ENCODE measurements at regions not wholly inside any gene's neighbourhood (a gene's known extent, or its start where the extent isn't known, plus 50 kb on each side); places are given as distances from the start of the nearest gene placed in this dataset.

GRCh38 chr5:89034588-89034987 lies 151.6 kb upstream of the MEF2C start:
- TF ChIP-seq TAF1 (IDR thresholded peaks at IDR 0.05; ENCODE audit: borderline replicate concordance, low read depth, low read length), result no peak
- no peak for TF ChIP-seq POLR2AphosphoS5 (IDR thresholded peaks at IDR 0.05; ENCODE audit: low read depth, low read length)
- TF ChIP-seq POLR2A (IDR thresholded peaks at IDR 0.05; ENCODE audit: low read depth, low read length), result no peak

All from GM12892 (cell line).